ENCODE measurements at regions not wholly inside any gene's neighbourhood (a gene's known extent, or its start where the extent isn't known, plus 50 kb on each side); places are given as distances from the start of the nearest gene placed in this dataset.

DNA sequence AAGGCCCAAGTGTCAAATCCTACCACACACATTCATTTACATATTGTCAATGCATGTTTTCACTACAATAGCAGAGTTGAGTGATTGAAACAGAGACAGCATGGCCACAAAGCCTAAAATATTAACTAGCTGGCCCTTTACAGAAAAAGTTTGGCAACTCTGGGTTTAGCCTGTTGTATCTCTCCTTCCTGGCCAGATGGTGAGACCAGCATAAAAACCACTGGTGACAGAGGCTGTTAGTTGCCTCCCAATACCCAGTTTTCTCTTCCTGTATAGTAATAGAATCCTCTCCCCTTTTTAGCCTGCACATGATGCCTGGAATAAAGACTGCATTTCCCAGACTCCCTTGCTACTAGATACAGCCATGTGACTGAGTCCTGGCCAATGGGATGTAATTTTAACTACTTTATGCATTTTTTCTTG, 100.0 kb upstream of the TAB2 start:
- intact Hi-C loops (cut with DNase I), result no loop called here
- H3K27me3 ChIP-seq, result no peaks in the 10 kb centered on the region
- no peaks in the 10 kb centered on the region for H3K4me1 ChIP-seq (replicated peaks in 1 of 2)
- no peaks in the 10 kb centered on the region for H3K36me3 ChIP-seq (replicated peaks in 1 of 2)
- TF ChIP-seq, protein P1, sequence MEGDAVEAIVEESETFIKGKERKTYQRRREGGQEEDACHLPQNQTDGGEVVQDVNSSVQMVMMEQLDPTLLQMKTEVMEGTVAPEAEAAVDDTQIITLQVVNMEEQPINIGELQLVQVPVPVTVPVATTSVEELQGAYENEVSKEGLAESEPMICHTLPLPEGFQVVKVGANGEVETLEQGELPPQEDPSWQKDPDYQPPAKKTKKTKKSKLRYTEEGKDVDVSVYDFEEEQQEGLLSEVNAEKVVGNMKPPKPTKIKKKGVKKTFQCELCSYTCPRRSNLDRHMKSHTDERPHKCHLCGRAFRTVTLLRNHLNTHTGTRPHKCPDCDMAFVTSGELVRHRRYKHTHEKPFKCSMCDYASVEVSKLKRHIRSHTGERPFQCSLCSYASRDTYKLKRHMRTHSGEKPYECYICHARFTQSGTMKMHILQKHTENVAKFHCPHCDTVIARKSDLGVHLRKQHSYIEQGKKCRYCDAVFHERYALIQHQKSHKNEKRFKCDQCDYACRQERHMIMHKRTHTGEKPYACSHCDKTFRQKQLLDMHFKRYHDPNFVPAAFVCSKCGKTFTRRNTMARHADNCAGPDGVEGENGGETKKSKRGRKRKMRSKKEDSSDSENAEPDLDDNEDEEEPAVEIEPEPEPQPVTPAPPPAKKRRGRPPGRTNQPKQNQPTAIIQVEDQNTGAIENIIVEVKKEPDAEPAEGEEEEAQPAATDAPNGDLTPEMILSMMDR (IDR thresholded peaks at IDR 0.05), result no peak
- no peak for TF ChIP-seq POLR2A (IDR thresholded peaks at IDR 0.05)
- H3K9me3 ChIP-seq (replicated peaks in 1 of 3), result no peaks in the 10 kb centered on the region
- H3K27ac ChIP-seq, result no peak overlapping the region
- no peak for DNase-seq
- H3K4me3 ChIP-seq, result no peak overlapping the region

DNA sequence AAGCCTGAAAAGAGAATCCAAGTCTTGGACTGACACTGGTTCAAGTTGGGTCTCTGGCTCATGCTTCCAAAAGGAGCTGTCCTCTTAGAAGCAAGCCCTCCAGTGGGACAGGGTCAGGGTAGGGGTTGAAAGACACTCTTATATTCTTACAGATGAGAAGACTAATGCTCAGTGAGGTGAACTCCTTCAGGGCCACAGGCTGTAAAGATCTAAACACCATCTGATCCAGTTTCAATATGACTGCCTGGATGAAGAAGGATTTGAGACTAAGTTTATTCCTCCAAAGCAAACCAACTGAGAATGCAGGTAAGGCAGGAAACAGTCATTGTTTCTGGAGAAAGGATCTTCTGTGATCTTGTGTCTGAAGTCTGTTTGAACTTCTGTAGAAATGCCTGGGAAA, 99.0 kb upstream of the TAB2 start:
- TF ChIP-seq POLR2A (IDR thresholded peaks at IDR 0.05), result no peak
- TF ChIP-seq, protein P1 (IDR thresholded peaks at IDR 0.05), result no peak

DNA sequence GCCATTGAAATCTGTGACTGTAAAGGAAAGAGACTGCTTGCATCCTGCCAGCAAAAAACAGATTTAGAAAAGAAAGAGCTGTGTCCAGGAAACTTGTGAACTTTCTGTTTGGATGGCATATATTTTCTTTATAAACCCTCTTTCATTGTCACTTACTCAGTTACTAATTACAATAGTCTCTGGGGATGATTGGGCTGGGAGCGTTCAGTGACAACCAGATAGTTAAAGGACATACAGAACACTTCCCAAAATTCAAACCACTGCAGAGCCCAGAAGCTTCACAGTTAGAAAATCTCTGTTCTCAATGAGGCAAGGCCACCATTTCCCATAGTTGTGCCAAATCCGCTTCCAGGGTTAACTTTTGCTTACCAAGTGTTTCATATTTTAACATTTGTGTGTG, 98.6 kb upstream of the TAB2 start:
- no peak for DNase-seq
- Histone ChIP-seq H3K27ac (no peak overlapping the region), H3K27me3 (no peaks in the 10 kb centered on the region), H3K9me3 (replicated peaks in 1 of 3) (no peaks in the 10 kb centered on the region), H3K4me1 (replicated peaks in 1 of 2) (no peaks in the 10 kb centered on the region), H3K36me3 (replicated peaks in 1 of 2) (no peaks in the 10 kb centered on the region), H3K4me3 (no peak overlapping the region)
- 87 to 93% (median 89%) methylated on average over 2 of the region's 2 CpGs for WGBS, 4 donors
- TF ChIP-seq, protein P1 (IDR thresholded peaks at IDR 0.05), result no peak
- TF ChIP-seq POLR2A (IDR thresholded peaks at IDR 0.05), result no peak
- intact Hi-C loops (cut with DNase I), result no loop called here

More for the DNA sequence above, 99.0 kb upstream of the TAB2 start:
- Histone ChIP-seq H3K27me3 (no peaks in the 10 kb centered on the region), H3K27ac (no peak overlapping the region), H3K36me3 (replicated peaks in 1 of 2) (no peaks in the 10 kb centered on the region), H3K9me3 (replicated peaks in 1 of 3) (no peaks in the 10 kb centered on the region), H3K4me3 (no peak overlapping the region), H3K4me1 (replicated peaks in 1 of 2) (no peaks in the 10 kb centered on the region)
- no peak for DNase-seq
- intact Hi-C loops (cut with DNase I), result no loop called here

DNA sequence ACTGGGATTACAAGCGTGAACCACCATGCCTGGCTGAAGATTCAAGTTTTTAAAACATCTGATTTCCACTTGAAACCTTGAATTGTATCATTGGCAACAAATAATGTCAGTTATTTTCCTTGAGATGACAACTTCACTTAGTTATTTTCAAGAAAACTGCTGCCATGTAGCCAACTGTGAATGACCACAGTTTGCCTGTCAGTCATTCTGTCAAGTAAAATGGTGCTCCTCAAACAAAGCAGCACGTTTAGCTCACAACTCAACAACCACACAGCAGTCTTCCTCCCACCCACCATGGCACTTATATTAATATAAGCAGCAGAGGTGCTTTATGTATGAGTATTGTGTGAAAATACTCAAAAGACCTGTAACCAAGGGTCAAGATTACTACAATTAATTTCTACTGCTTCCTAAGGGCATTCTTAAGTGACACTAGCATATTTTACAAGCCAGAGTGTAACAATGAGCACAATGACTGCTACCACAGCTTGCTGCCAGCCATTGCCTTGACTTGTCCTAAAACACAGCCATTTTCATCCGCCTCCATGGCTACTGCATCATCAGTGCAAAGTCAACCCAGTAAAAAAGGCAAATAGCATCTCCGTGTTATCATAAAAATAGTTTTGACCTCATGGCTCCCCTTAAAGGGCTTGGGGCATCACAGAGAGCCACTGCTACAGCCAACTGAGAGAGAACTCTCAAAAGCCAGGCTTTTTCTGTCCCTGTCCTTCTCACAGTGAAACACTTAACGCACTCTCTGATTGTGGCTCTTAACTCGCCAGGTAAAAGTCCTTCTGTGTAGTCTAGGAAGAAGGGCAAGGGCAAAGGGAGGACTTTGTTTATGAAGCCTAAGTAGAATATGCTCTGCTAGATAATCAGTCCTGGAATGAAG, 96.4 kb upstream of the TAB2 start:
- H3K27ac ChIP-seq, result no peak overlapping the region
- no peaks in the 10 kb centered on the region for H3K36me3 ChIP-seq (replicated peaks in 1 of 2)
- 78 to 91% (median 88%) methylated on average over 6 of the region's 6 CpGs for WGBS, 4 donors
- intact Hi-C loops (cut with DNase I), result no loop called here
- no peak for DNase-seq
- H3K4me1 ChIP-seq (replicated peaks in 1 of 2), result no peaks in the 10 kb centered on the region
- no peaks in the 10 kb centered on the region for H3K9me3 ChIP-seq (replicated peaks in 1 of 3)
- H3K27me3 ChIP-seq, result no peaks in the 10 kb centered on the region
- H3K4me3 ChIP-seq, result no peak overlapping the region
- TF ChIP-seq, protein P1 (IDR thresholded peaks at IDR 0.05), result no peak
- no peak for TF ChIP-seq POLR2A (IDR thresholded peaks at IDR 0.05)

All from adrenal gland (tissue), 9 donors.